Sigmoid colon (tissue), 4 donors: ENCODE measurements at regions not wholly inside any gene's neighbourhood (a gene's known extent, or its start where the extent isn't known, plus 50 kb on each side); places are given as distances from the start of the nearest gene placed in this dataset.

Source experiments
- EP300 ChIP-seq, 4 donors: sonication (generic); formaldehyde crosslinking; IDR thresholded peaks; one replicate each; pipeline ENCODE4 v1.6.1; 2017; ENCODE audit warnings: antibody characterized with exemption in 4 of 4
- POLR2A ChIP-seq, 2 donors: fragments of 450-650 bp; IDR thresholded peaks; one replicate each; pipeline ENCODE4 v1.6.1; 2016; ENCODE audit warnings: antibody characterized with exemption in 2 of 2, mild to moderate bottlenecking in 2 of 2, moderate library complexity in 2 of 2
- POLR2AphosphoS5 ChIP-seq, 4 donors: sonication (generic); formaldehyde crosslinking; IDR thresholded peaks; one replicate each; pipeline ENCODE4 v1.6.1; 2017; ENCODE audit warnings: antibody characterized with exemption in 4 of 4
- TF ChIP-seq, protein P1 (sequence below), 4 experiments: fragments of 450-650 bp in 3 of 4; fragments of 200-600 bp in 1 of 4; IDR thresholded peaks; one replicate each; pipeline ENCODE4 v1.5.1; 2016 to 2019; ENCODE audit warnings: antibody characterized with exemption in 4 of 4, mild to moderate bottlenecking in 3 of 4, moderate library complexity in 2 of 4

- TF ChIP-seq EP300 (IDR thresholded peaks at IDR 0.05), result no peak
- TF ChIP-seq, protein P1, sequence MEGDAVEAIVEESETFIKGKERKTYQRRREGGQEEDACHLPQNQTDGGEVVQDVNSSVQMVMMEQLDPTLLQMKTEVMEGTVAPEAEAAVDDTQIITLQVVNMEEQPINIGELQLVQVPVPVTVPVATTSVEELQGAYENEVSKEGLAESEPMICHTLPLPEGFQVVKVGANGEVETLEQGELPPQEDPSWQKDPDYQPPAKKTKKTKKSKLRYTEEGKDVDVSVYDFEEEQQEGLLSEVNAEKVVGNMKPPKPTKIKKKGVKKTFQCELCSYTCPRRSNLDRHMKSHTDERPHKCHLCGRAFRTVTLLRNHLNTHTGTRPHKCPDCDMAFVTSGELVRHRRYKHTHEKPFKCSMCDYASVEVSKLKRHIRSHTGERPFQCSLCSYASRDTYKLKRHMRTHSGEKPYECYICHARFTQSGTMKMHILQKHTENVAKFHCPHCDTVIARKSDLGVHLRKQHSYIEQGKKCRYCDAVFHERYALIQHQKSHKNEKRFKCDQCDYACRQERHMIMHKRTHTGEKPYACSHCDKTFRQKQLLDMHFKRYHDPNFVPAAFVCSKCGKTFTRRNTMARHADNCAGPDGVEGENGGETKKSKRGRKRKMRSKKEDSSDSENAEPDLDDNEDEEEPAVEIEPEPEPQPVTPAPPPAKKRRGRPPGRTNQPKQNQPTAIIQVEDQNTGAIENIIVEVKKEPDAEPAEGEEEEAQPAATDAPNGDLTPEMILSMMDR (IDR thresholded peaks at IDR 0.05), result no peak
- no peak for TF ChIP-seq POLR2A (IDR thresholded peaks at IDR 0.05)
- TF ChIP-seq POLR2AphosphoS5 (IDR thresholded peaks at IDR 0.05), result no peak
Measured at GRCh38 chr7:109529712-109530111, 960.0 kb downstream of the DNAJB9 start.
